CD4-positive, CD25-positive, alpha-beta regulatory T cell (primary cell): ENCODE measurements at regions not wholly inside any gene's neighbourhood (a gene's known extent, or its start where the extent isn't known, plus 50 kb on each side); places are given as distances from the start of the nearest gene placed in this dataset.

Source experiments
- ATAC-seq, 2 donors: fragments of 150-1000 bp; cut with Tn5 transposase; one replicate each; pipeline ENCODE4 v1.10.0; 2021; ENCODE audit warnings: low read depth in 2 of 2, moderate number of reproducible peaks in 2 of 2, moderate library complexity in 1 of 2
- DNase-seq, 3 donors: peaks; one replicate each; pipeline versions ENCODE4 v3.0.0 to v3.0.0-alpha.2; 2012 to 2022; ENCODE audit warnings: mixed read lengths in 1 of 3
- H3K27ac ChIP-seq: one replicate; pipeline ENCODE4 v1.7.0; 2013; ENCODE audit warnings: mild to moderate bottlenecking, low read length; ENCODE audit not compliant: insufficient read depth, poor library complexity, severe bottlenecking
- H3K27me3 ChIP-seq: one replicate; pipeline ENCODE4 v1.7.0; 2013; ENCODE audit warnings: low read length; ENCODE audit not compliant: control insufficient read depth, insufficient read depth
- H3K36me3 ChIP-seq: one replicate; pipeline ENCODE4 v1.7.0; 2013; ENCODE audit warnings: mild to moderate bottlenecking, low read length, moderate library complexity; ENCODE audit not compliant: control insufficient read depth, insufficient read depth
- H3K4me1 ChIP-seq: 2 replicates; pipeline ENCODE4 v1.7.0; 2013; ENCODE audit warnings: mild to moderate bottlenecking, low read length; ENCODE audit not compliant: insufficient read depth, control insufficient read depth, poor library complexity, severe bottlenecking
- H3K4me3 ChIP-seq: one replicate; pipeline ENCODE4 v1.7.0; 2013; ENCODE audit warnings: low read depth, mild to moderate bottlenecking, low read length, moderate library complexity
- H3K9me3 ChIP-seq, 2 experiments: 1 replicate in 1 of 2; 2 replicates in 1 of 2; pipeline ENCODE4 v1.7.0; 2013; ENCODE audit warnings: low read length in 2 of 2, mild to moderate bottlenecking in 1 of 2, moderate library complexity in 1 of 2; ENCODE audit not compliant: control insufficient read depth in 2 of 2
- H3K27ac Mint-ChIP-seq, 3 donors: one replicate each; pipeline ENCODE4 v1.8.0; 2020 to 2022; ENCODE audit warnings: mild to moderate bottlenecking in 3 of 3, mixed read lengths in 3 of 3, moderate library complexity in 2 of 3
- H3K27me3 Mint-ChIP-seq: one replicate; pipeline ENCODE4 v1.8.0; 2022; ENCODE audit warnings: mild to moderate bottlenecking, mixed read lengths
- H3K36me3 Mint-ChIP-seq: one replicate; pipeline ENCODE4 v1.8.0; 2020; ENCODE audit warnings: mixed read lengths
- H3K4me1 Mint-ChIP-seq, 4 donors: one replicate each; pipeline ENCODE4 v1.8.0; 2020 to 2022; ENCODE audit warnings: mixed read lengths in 4 of 4, mild to moderate bottlenecking in 1 of 4
- H3K4me3 Mint-ChIP-seq, 4 donors: one replicate each; pipeline ENCODE4 v1.8.0; 2020 to 2022; ENCODE audit warnings: mild to moderate bottlenecking in 4 of 4, mixed read lengths in 4 of 4, moderate library complexity in 3 of 4
- H3K9me3 Mint-ChIP-seq, 7 donors: one replicate each; pipeline ENCODE4 v1.8.0; 2020 to 2022; ENCODE audit warnings: mixed read lengths in 7 of 7, mild to moderate bottlenecking in 3 of 7, moderate library complexity in 2 of 7

DNA sequence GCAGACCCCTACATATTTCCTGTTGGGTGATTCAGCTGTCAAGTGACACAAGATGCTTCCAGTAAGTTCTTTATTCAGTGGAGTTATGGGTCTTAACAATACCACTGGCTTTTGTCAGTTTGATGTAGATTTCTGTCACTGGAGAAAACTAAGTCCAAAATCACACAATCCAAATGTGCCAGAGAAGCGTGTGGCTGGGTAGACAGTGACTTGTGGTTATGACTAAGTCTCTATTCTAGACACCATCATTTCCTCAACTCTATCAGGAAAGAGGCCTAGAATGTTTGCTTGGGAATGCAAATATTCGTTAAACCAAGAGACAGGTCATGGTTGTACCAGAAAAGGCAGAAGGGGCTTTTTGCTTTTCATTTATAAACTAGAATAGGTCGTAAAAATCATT is 54.4 kb upstream of the HS3ST1 start:
- H3K36me3 ChIP-seq = no peaks in the 10 kb centered on the region
- Mint-ChIP-seq H3K27ac (no peak overlapping the region), H3K4me1 (peaks cover 8 to 13% (median 10%) of the 10 kb centered on the region in 4 donors)

DNA sequence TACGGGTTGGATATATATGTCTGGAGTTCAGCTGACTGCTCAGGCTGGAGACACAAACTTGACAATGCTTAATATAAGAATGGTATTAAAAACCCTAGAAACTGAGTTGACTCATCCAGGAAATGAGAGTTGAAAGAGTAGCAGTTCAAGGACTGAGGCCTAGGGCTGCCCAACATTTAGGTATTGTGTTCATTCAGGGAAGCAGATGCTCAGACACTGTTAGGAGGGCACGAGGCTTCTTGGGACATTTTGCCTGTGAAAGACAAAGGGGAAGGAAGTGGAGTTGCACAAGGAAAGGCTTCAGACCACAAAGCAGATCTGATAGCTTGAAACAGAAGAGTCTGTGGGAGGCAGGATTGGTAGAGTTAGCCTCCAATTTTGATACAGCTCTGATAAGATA is 52.0 kb upstream of the HS3ST1 start:
- DNase-seq = peak in 1 of 3 donors; percentile 67
- Histone ChIP-seq H3K27ac (no peak overlapping the region), H3K9me3 (no peaks in the 10 kb centered on the region), H3K4me3 (no peak overlapping the region), H3K36me3 (no peaks in the 10 kb centered on the region), H3K4me1 (peaks cover 11% of the 10 kb centered on the region), H3K27me3 (no peaks in the 10 kb centered on the region)
- no peak overlapping the region for H3K4me3 Mint-ChIP-seq
- no peaks in the 10 kb centered on the region for H3K36me3 Mint-ChIP-seq
- H3K27me3 Mint-ChIP-seq = no peaks in the 10 kb centered on the region
- peaks cover 0 to 6% (median 0%) of the 10 kb centered on the region in 7 donors for H3K9me3 Mint-ChIP-seq
- ATAC-seq = peak; percentile 92
- H3K4me1 Mint-ChIP-seq = no peaks in the 10 kb centered on the region
- no peak overlapping the region for H3K27ac Mint-ChIP-seq

More for the DNA sequence above, 54.4 kb upstream of the HS3ST1 start:
- H3K27ac ChIP-seq = no peak overlapping the region
- peaks cover 23% of the 10 kb centered on the region for H3K4me1 ChIP-seq
- no peaks in the 10 kb centered on the region for H3K27me3 ChIP-seq
- H3K4me3 ChIP-seq = no peak overlapping the region
- H3K9me3 ChIP-seq = no peaks in the 10 kb centered on the region
- no peak for DNase-seq
- no peak overlapping the region for H3K4me3 Mint-ChIP-seq
- no peak for ATAC-seq
- no peaks in the 10 kb centered on the region for H3K27me3 Mint-ChIP-seq
- H3K36me3 Mint-ChIP-seq = no peaks in the 10 kb centered on the region
- peaks cover 0 to 3% (median 0%) of the 10 kb centered on the region in 7 donors for H3K9me3 Mint-ChIP-seq
